Calu3 (cell line): ENCODE measurements at regions not wholly inside any gene's neighbourhood (a gene's known extent, or its start where the extent isn't known, plus 50 kb on each side); places are given as distances from the start of the nearest gene placed in this dataset.
"Not testable (repeated sequence)": the region's sequence is repeated elsewhere in the genome, so short reads cannot be mapped to it uniquely, and the experiment has no call there.

Experiments used
- BruUV-seq: library from RNA; stranded (reverse); fragments of 400-500 nt; replicated peaks from 2 replicates; lab custom pipeline; 2021; lab: Mats Ljungman, UMichigan
- CTCF ChIA-PET: fragments of 300-600 bp; sonication (Branson Sonifier 250); formaldehyde crosslinking; loops from one replicate; lab custom pipeline; 2022; ENCODE audit warnings: antibody characterized with exemption; lab: Charles Lee
- DNase-seq: peaks from one replicate; pipeline ENCODE4 v3.0.0; 2022
- H3K27ac Mint-ChIP-seq: one replicate; pipeline ENCODE4 v1.8.0; 2022; ENCODE audit warnings: mixed read lengths; ENCODE audit not compliant: unreplicated experiment
- H3K27me3 Mint-ChIP-seq: one replicate; pipeline ENCODE4 v1.8.0; 2022; ENCODE audit warnings: mixed read lengths; ENCODE audit not compliant: unreplicated experiment
- H3K36me3 Mint-ChIP-seq: one replicate; pipeline ENCODE4 v1.8.0; 2022; ENCODE audit warnings: mild to moderate bottlenecking, moderate library complexity, mixed read lengths; ENCODE audit not compliant: insufficient read depth, unreplicated experiment
- H3K4me1 Mint-ChIP-seq: one replicate; pipeline ENCODE4 v1.8.0; 2022; ENCODE audit warnings: mild to moderate bottlenecking, low read depth, mixed read lengths; ENCODE audit not compliant: unreplicated experiment
- H3K4me3 Mint-ChIP-seq: one replicate; pipeline ENCODE4 v1.8.0; 2022; ENCODE audit warnings: mild to moderate bottlenecking, low read depth, moderate library complexity, mixed read lengths; ENCODE audit not compliant: unreplicated experiment
- H3K9me3 Mint-ChIP-seq: one replicate; pipeline ENCODE4 v1.8.0; 2022; ENCODE audit warnings: low read depth, mixed read lengths; ENCODE audit not compliant: unreplicated experiment
- CTCF ChIP-seq: fragments of 200-600 bp; IDR thresholded peaks from one replicate; pipeline ENCODE4 v1.8.0; 2022; ENCODE audit warnings: antibody characterized with exemption; ENCODE audit not compliant: unreplicated experiment
- intact Hi-C: fragments of 100-400 bp; cut with micrococcal nuclease; formaldehyde crosslinking; loops from one replicate; pipeline ENCODE4 v1.10.0; 2022; ENCODE audit not compliant: unreplicated experiment

- intact Hi-C loops: no loop called here
- no TSS peak for BruUV-seq
- CTCF ChIA-PET: no interaction called here
- H3K36me3 Mint-ChIP-seq: no peaks in the 10 kb centered on the region
- TF ChIP-seq CTCF: no peak
- peaks cover 18% of the 10 kb centered on the region for H3K4me1 Mint-ChIP-seq
- peaks cover 3% of the 10 kb centered on the region for H3K9me3 Mint-ChIP-seq
- no peak overlapping the region for H3K27ac Mint-ChIP-seq
- H3K27me3 Mint-ChIP-seq: no peaks in the 10 kb centered on the region
- no peak for DNase-seq
- no peak overlapping the region for H3K4me3 Mint-ChIP-seq
Observed at GRCh38 chr10:118931436-118931835, 98.1 kb upstream of the NANOS1 start.

DNA sequence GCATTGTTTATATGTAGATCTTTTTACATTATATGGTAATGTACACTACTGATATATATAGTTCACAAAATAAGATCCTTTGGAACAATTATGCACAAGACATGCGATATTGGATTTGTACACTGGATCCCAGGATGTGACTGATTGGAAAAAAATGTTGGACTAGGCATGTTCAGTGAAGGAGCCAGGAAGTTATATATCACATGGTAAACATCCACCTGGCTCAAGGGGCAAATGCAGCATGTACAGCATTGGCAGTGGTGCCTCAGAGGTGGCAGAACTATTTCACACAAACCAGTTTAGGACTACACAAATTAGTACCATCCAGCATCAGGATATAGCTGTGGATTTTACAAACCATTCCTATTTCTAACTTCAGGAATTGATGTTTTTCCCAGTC is 97.4 kb upstream of the NANOS1 start:
- H3K4me3 Mint-ChIP-seq, CTCF ChIA-PET, H3K36me3 Mint-ChIP-seq, H3K27ac Mint-ChIP-seq, intact Hi-C loops, H3K27me3 Mint-ChIP-seq, H3K9me3 Mint-ChIP-seq, DNase-seq, BruUV-seq: not testable (repeated sequence)
- peaks cover 18% of the 10 kb centered on the region for H3K4me1 Mint-ChIP-seq

DNA sequence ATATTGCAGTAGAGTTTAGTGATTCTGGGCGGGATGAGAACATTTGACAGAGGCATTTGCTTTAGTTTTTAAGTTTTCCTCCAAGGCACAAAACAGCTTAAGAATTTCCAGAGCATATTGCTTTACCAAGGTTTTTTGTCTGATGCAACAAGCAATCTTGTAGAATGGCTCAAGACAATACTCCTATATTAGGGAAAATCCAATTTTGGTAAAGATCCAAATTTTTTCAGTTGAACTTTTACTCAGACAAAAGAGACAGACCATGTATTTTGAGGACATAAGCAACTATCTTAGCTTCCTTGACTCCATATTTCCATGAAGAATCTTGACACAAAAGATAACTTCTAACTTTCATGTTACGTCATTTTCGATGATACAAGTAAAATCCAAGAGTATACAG is 92.3 kb upstream of the NANOS1 start:
- no peaks in the 10 kb centered on the region for H3K9me3 Mint-ChIP-seq
- intact Hi-C loops: no loop called here
- H3K27me3 Mint-ChIP-seq: no peaks in the 10 kb centered on the region
- H3K4me1 Mint-ChIP-seq: peaks cover 18% of the 10 kb centered on the region
- BruUV-seq: no TSS peak
- H3K27ac Mint-ChIP-seq: no peak overlapping the region
- DNase-seq: no peak
- CTCF ChIA-PET: no interaction called here
- TF ChIP-seq CTCF: no peak
- H3K4me3 Mint-ChIP-seq: no peak overlapping the region
- no peaks in the 10 kb centered on the region for H3K36me3 Mint-ChIP-seq

DNA sequence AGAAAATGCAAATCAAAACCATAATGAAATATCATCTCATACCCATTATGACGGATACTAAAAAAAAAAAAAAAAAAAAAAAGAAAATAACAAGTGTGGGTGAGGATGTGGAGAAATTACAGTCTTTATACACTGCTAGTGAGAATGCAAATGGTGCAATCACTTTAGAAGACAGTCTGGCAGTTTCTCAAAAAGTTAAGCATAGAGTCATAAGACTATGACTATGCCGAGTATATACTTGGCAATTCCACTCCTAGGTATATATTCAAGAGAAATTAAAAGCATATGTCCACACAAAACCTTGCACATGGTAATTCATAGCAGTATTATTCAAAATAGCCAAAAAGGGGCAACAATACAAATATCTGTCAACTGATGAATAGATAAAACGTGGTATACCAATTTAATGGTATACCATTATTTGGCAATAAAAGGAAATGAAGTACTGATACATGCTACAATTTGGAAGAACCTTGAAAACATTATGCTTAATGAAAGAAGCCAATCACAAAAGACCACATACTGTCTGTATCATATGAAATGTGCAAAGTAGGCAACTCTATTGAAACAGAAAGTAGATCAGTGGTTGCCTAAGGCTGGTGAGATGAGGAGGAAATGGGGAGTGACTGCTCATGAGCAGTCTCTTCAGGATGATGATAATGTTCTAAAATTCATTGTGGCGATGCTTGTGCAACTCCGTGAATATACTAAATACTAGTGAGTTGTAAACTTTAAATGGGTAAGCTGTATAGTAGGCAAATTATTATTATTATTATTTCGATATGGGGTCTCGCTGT is 90.1 kb upstream of the NANOS1 start:
- DNase-seq: no peak
- Mint-ChIP-seq H3K27ac (no peak overlapping the region), H3K4me3 (no peak overlapping the region), H3K36me3 (peaks cover 3% of the 10 kb centered on the region), H3K4me1 (peaks cover 2% of the 10 kb centered on the region), H3K9me3 (no peaks in the 10 kb centered on the region), H3K27me3 (no peaks in the 10 kb centered on the region)
- TF ChIP-seq CTCF: no peak
- CTCF ChIA-PET: no interaction called here
- BruUV-seq: no TSS peak
- intact Hi-C loops: no loop called here

DNA sequence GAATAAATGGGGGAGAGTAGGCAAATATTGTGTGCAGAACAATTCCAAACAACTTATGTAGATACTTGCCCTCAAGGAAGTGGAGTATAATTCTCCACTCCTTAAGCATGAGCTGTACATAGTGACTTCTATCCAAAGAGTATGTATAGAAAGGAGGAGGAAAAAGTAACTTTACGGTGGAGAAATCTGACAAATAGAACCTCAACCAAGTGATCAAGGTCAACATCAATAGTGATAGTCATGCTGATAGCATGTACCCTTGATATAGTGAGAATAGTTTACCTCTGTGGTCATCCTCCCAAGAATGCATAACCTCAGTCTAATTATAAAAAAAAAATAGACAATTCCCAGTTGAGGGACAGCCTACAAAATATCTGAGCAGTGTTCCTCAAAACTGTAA is 89.1 kb upstream of the NANOS1 start:
- peaks cover 3% of the 10 kb centered on the region for H3K36me3 Mint-ChIP-seq
- H3K27ac Mint-ChIP-seq: no peak overlapping the region
- TF ChIP-seq CTCF: no peak
- no peaks in the 10 kb centered on the region for H3K27me3 Mint-ChIP-seq
- no TSS peak for BruUV-seq
- intact Hi-C loops: no loop called here
- no peaks in the 10 kb centered on the region for H3K4me1 Mint-ChIP-seq
- CTCF ChIA-PET: no interaction called here
- no peak for DNase-seq
- H3K9me3 Mint-ChIP-seq: no peaks in the 10 kb centered on the region
- no peak overlapping the region for H3K4me3 Mint-ChIP-seq
